AG09309 (cell line): ENCODE measurements at regions not wholly inside any gene's neighbourhood (a gene's known extent, or its start where the extent isn't known, plus 50 kb on each side); places are given as distances from the start of the nearest gene placed in this dataset.

Source experiments
- DNase-seq: peaks from one replicate; pipeline ENCODE4 v3.0.0-alpha.2; 2010; ENCODE audit warnings: low read depth
- H3K4me3 ChIP-seq: 2 replicates; pipeline ENCODE4 v1.5.1; 2011; ENCODE audit warnings: mild to moderate bottlenecking, low read depth, low read length, moderate library complexity; ENCODE audit not compliant: control insufficient read depth
- CTCF ChIP-seq: IDR thresholded peaks from 2 replicates; pipeline ENCODE4 v1.5.1; 2011; ENCODE audit warnings: mild to moderate bottlenecking, low read depth, low read length, inconsistent platforms; ENCODE audit not compliant: insufficient read depth, control insufficient read depth; ENCODE audit errors: missing control alignments

GRCh38 chr4:98716796-98717195, 58.4 kb upstream of the TSPAN5 start:
- no peak for TF ChIP-seq CTCF
- no peak overlapping the region for H3K4me3 ChIP-seq
- DNase-seq: no peak

GRCh38 chr4:98712607-98713006, 54.2 kb upstream of the TSPAN5 start:
- TF ChIP-seq CTCF: no peak
- H3K4me3 ChIP-seq: no peak overlapping the region
- no peak for DNase-seq

GRCh38 chr4:98711526-98711925, 53.1 kb upstream of the TSPAN5 start:
- DNase-seq: no peak

GRCh38 chr4:98710831-98711230, 52.4 kb upstream of the TSPAN5 start:
- no peak for TF ChIP-seq CTCF
- DNase-seq: no peak
- no peak overlapping the region for H3K4me3 ChIP-seq

More at GRCh38 chr4:98711526-98711925, 53.1 kb upstream of the TSPAN5 start:
- TF ChIP-seq CTCF: no peak
- no peak overlapping the region for H3K4me3 ChIP-seq
